HG02970 (cell line): ENCODE measurements at regions not wholly inside any gene's neighbourhood (a gene's known extent, or its start where the extent isn't known, plus 50 kb on each side); places are given as distances from the start of the nearest gene placed in this dataset.
"Not testable (repeated sequence)": the region's sequence is repeated elsewhere in the genome, so short reads cannot be mapped to it uniquely, and the experiment has no call there.

Experiments
- ATAC-seq: cut with Tn5 transposase; IDR thresholded peaks from one replicate; pipeline ENCODE4 v1.9.1; 2021; ENCODE audit warnings: mild to moderate bottlenecking, moderate library complexity, moderate number of reproducible peaks; ENCODE audit not compliant: unreplicated experiment, low FRiP score

- ATAC-seq, result no peak
Observed at GRCh38 chr6:101108286-101108685, 227.2 kb upstream of the ASCC3 start.

DNA sequence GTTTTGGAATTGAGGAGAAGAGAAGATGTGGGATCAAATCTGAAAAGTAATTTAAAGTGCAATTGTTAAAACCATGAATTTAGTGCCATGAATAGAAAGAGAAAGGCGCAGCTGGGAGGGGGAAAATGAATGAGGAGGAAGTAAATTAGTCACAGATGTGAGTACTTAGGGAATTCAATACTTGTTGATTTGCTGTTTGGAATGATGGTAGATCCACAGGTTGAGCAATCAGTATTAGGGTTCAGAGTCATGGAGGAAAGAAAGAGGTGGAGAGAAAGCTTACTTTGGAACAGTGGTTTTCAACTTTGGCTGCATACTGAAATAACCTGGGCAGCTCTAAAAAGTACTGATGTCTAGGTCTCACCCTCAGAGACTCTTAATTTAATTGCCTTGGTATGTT is 229.7 kb upstream of the ASCC3 start:
- ATAC-seq, result no peak

- ATAC-seq, result no peak
Observed at GRCh38 chr6:101113468-101114260, 232.5 kb upstream of the ASCC3 start.

DNA sequence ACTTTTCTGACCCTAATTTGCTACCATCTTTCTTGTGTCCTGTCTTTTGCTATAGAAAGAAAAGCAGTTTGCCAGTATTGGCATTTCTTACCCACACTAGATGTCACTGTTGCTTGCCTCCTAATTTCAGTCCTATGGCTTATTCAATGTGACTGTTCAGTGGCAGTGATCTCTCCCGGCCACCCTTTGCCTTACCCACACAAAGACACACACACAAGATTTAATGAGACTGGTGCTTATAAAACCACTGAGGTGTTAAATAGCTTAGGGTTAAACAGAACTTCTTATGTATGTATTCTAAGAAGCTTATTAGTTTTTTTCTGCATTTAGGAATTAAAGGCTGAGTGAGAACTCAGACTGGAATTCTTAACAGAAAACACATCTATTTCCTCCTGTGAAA is 233.6 kb upstream of the ASCC3 start:
- ATAC-seq, result no peak

DNA sequence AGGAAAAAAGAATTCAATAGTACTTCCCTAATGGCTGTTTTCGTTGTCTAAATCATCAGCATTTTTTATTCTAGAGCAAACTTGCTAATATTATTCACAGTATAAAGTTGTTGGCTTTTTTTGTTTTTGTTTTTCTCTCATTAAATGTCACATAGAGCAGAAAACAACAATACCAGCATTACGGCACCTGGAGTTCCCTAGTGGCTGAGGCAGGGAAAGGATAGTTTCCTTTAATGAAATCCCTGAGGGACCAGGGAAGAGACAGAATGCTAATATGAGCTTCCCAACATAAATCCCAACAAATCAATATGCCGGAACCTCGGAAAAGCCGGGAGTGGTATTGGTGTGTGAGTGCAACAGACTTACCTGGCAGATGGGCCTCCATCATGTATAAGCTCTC is 235.2 kb upstream of the ASCC3 start:
- ATAC-seq, result no peak

GRCh38 chr6:101117393-101118135 is 236.4 kb upstream of the ASCC3 start:
- ATAC-seq, result no peak

GRCh38 chr6:101118136-101118396 is 236.9 kb upstream of the ASCC3 start:
- no peak for ATAC-seq

- ATAC-seq, result no peak
Observed at GRCh38 chr6:101120747-101121146, 239.6 kb upstream of the ASCC3 start.

GRCh38 chr6:101125380-101125971 is 244.3 kb upstream of the ASCC3 start:
- ATAC-seq, result no peak

DNA sequence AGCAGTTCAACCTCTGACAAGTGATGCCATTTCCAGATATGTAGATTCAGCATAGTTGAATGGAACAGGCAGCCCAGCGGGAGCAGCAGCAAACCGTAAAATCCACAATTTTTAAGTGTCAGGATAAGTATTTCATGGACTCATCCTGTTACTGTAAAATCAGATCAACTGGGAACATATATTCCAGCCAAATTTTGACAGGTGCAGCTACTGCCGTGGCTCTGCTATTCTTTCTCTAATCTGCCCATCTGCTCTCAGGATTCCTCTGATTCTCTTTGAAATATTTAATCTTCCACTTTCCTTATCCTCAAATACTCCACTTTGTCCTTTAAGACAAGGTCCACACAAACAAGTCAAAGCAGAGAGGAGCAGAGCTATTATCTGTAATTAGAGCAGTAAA is 245.4 kb upstream of the ASCC3 start:
- no peak for ATAC-seq

GRCh38 chr6:101129851-101130250 is 248.7 kb upstream of the ASCC3 start:
- ATAC-seq, result no peak

DNA sequence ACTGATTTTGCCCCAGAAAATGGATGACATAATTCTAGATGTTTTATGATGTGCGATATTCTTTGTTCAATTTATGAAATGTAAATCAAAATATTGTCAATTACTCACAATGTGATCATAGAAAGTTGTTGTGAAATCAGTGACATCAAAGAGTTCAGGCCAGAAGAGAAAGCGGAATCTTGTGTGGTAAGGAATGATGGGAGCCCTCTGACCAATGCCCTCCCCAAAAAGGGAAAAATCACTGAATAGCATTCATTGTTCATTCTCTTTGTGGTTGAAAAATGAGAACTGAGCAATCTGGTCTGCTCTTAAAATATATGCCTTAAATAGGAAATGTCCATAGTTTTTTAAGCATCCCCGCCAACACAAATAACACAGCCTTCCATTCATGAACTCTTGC is 247.1 kb upstream of the GRIK2 start:
- ATAC-seq, result no peak

GRCh38 chr6:101150226-101150625 is 243.3 kb upstream of the GRIK2 start:
- ATAC-seq, result no peak

DNA sequence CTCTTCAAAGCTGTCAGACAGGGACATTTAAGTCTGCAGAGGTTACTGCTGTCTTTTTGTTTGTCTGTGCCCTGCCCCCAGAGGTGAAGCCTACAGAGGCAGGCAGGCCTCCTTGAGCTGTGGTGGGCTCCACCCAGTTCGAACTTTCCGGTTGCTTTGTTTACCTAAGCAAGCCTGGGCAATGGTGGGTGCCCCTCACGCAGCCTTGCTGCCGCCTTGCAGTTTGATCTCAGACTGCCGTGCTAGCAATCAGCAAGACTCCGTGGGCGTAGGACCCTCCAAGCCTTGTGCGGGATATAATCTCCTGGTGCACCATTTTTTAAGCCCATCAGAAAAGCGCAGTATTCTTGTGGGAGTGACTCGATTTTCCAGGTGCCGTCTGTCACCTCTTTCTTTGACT is 235.9 kb upstream of the GRIK2 start:
- not testable (repeated sequence) for ATAC-seq

DNA sequence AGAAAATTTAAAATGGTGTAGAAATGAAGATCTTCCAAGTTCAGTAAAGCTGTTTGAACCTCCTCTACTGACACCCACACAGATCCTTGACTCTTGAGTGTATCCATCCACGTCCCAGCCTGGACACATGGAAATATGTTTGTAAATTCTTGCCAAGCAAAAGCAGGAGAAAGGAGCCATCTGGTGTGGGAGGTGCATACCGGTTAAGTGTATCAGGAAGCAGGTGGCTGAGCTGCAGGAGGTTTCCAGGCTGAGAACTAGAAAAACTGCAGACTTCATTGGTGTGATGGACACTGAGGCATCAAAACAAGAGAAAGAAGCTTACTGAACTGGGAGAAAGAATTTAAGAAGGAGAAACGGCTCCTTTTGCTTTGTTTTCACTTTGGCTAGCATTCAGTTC is 229.9 kb upstream of the GRIK2 start:
- ATAC-seq, result no peak

DNA sequence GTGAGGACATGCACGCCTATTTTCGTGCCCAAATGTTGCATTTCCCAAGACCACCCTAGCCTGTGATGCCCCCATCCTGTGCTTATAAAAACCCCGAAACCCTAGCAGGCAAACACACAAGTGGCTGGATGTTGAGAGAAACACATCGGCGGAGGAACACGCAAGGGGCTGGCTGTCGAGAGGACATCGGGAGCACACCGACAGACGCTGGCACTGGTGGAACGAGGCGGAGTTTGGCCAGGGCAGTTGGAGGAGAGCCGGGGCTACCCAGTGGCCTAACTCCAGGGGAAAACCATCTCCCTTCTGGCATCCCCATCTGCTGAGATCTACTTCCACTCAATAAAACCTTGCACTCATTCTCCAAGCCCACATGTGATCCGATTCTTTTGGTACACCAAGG is 225.9 kb upstream of the GRIK2 start:
- no peak for ATAC-seq

GRCh38 chr6:101171049-101171448 is 222.5 kb upstream of the GRIK2 start:
- ATAC-seq, result not testable (repeated sequence)

DNA sequence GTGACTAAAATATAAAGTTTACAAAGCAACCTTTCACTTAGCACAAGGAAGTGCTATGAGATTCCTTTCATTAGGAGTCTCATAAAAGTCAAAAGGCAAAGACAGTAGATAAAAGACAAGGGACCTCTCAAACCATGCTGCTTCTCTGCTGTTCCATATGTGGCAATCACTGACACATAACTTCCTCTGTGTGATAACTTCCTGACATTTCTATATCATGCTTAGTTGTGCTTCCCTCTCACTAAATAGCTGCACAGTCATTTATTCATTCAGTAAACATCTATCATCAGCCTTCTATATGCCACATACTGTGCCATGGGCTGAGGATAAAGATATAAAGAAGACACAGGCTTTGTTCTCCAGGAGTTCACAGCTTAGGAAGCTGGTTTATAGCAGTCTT is 214.8 kb upstream of the GRIK2 start:
- ATAC-seq, result no peak

- no peak for ATAC-seq
Observed at GRCh38 chr6:101181006-101181405, 212.5 kb upstream of the GRIK2 start.

DNA sequence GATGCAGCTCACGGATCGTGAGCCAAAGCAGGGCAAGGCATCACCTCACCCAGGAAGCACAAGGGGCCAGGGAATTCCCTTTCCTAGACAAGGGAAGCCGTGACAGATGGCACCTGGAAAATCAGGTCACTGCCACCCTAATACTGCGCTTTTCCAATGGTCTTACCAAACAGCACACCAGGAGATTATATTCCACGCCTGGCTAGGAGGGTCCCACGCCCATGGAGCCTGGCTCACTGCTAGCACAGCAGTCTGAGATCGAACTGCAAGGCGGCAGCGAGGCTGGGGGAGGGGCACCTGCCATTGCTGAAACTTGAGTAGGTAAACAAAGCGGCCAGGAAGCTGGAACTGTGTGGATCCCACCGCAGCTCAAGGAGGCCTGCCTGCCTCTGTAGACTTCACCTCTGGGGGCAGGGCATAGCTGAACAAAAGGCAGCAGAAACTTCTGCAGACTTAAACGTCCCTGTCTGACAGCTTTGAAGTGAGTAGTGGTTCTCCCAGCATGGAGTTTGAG is 205.2 kb upstream of the GRIK2 start:
- ATAC-seq, result not testable (repeated sequence)

- ATAC-seq, result no peak
Observed at GRCh38 chr6:101195588-101195987, 197.9 kb upstream of the GRIK2 start.

GRCh38 chr6:101199441-101199840 is 194.1 kb upstream of the GRIK2 start:
- no peak for ATAC-seq
